SK-N-SH treated with all-trans-retinoic acid at 6 μM for 48 hours (cell line): ENCODE measurements at regions not wholly inside any gene's neighbourhood (a gene's known extent, or its start where the extent isn't known, plus 50 kb on each side); places are given as distances from the start of the nearest gene placed in this dataset.

Experiments used
- ATAC-seq: fragments of 200-7000 bp; cut with Tn5 transposase; 3 replicates; pipeline ENCODE4 v1.9.1; 2020; ENCODE audit warnings: mild to moderate bottlenecking, moderate library complexity
- ARNTL ChIP-seq: fragments of 450-650 bp; formaldehyde crosslinking; IDR thresholded peaks from 2 replicates; pipeline ENCODE4 v1.5.0; 2020; ENCODE audit warnings: low read depth, mild to moderate bottlenecking, moderate library complexity, borderline replicate concordance
- BACH2 ChIP-seq: fragments of 250-450 bp; sonication (Bioruptor Pico); IDR thresholded peaks from 2 replicates; pipeline ENCODE4 v1.9.0; 2021; ENCODE audit warnings: mild to moderate bottlenecking, borderline replicate concordance
- CSDC2 ChIP-seq: fragments of 250-450 bp; sonication (Bioruptor Pico); IDR thresholded peaks from 2 replicates; pipeline ENCODE4 v1.5.0; 2020; ENCODE audit warnings: mild to moderate bottlenecking, moderate library complexity
- GLIS3 ChIP-seq: fragments of 250-450 bp; sonication (Bioruptor Pico); IDR thresholded peaks from 2 replicates; pipeline ENCODE4 v1.5.0; 2020; ENCODE audit warnings: mild to moderate bottlenecking, moderate library complexity
- OSR1 ChIP-seq: fragments of 250-450 bp; sonication (Bioruptor Pico); IDR thresholded peaks from 2 replicates; pipeline ENCODE4 v1.8.0; 2022; ENCODE audit warnings: moderate library complexity, mild to moderate bottlenecking, inconsistent platforms
- PPARA ChIP-seq: fragments of 250-450 bp; sonication (Bioruptor Pico); IDR thresholded peaks from 2 replicates; pipeline ENCODE4 v1.5.0; 2020; ENCODE audit warnings: mild to moderate bottlenecking, borderline replicate concordance
- RARB ChIP-seq: fragments of 250-450 bp; sonication (Bioruptor Pico); IDR thresholded peaks from 2 replicates; pipeline ENCODE4 v1.8.0; 2021; ENCODE audit warnings: mild to moderate bottlenecking, moderate library complexity
- SNAI2 ChIP-seq: fragments of 250-450 bp; sonication (Bioruptor Pico); IDR thresholded peaks from 2 replicates; pipeline ENCODE4 v1.5.0; 2020; ENCODE audit warnings: mild to moderate bottlenecking, moderate library complexity
- TCF4 ChIP-seq: fragments of 250-450 bp; sonication (Bioruptor Pico); IDR thresholded peaks from 2 replicates; pipeline ENCODE4 v1.8.0; 2021; ENCODE audit warnings: mild to moderate bottlenecking, moderate library complexity, borderline replicate concordance
- TOX ChIP-seq: fragments of 250-450 bp; sonication (Bioruptor Pico); IDR thresholded peaks from 2 replicates; pipeline ENCODE4 v1.8.0; 2021; ENCODE audit warnings: mild to moderate bottlenecking, moderate library complexity, borderline replicate concordance
- ZFP3 ChIP-seq: fragments of 250-450 bp; sonication (Bioruptor Pico); IDR thresholded peaks from 2 replicates; pipeline ENCODE4 v1.5.0; 2020; ENCODE audit warnings: mild to moderate bottlenecking, moderate library complexity
- ZFP30 ChIP-seq: fragments of 450-650 bp; formaldehyde crosslinking; IDR thresholded peaks from 2 replicates; pipeline ENCODE4 v1.5.0; 2022; ENCODE audit warnings: mild to moderate bottlenecking, moderate library complexity
- ZNF70 ChIP-seq: fragments of 450-650 bp; formaldehyde crosslinking; IDR thresholded peaks from 2 replicates; pipeline ENCODE4 v1.5.0; 2020; ENCODE audit warnings: mild to moderate bottlenecking, moderate library complexity
- ZNF8 ChIP-seq: fragments of 450-650 bp; formaldehyde crosslinking; IDR thresholded peaks from 2 replicates; pipeline ENCODE4 v1.5.0; 2020; ENCODE audit warnings: mild to moderate bottlenecking, moderate library complexity
- TF ChIP-seq, protein P1 (sequence below): fragments of 250-450 bp; sonication (Bioruptor Pico); IDR thresholded peaks from 2 replicates; pipeline ENCODE4 v1.5.1; 2020; ENCODE audit warnings: low read depth, mild to moderate bottlenecking, moderate library complexity
- TF ChIP-seq, protein P2 (sequence below): fragments of 250-450 bp; sonication (Bioruptor Pico); IDR thresholded peaks from 2 replicates; pipeline ENCODE4 v1.5.0; 2020; ENCODE audit warnings: mild to moderate bottlenecking, moderate library complexity
- TF ChIP-seq, protein P3 (sequence below): fragments of 250-450 bp; sonication (Bioruptor Pico); IDR thresholded peaks from 2 replicates; pipeline ENCODE4 v1.8.0; 2021; ENCODE audit warnings: low read depth, mild to moderate bottlenecking, moderate library complexity, borderline replicate concordance
- TF ChIP-seq, protein P4 (sequence below): fragments of 250-450 bp; sonication (Bioruptor Pico); IDR thresholded peaks from 2 replicates; pipeline ENCODE4 v1.8.0; 2020; ENCODE audit warnings: mild to moderate bottlenecking, moderate library complexity, borderline replicate concordance
- TF ChIP-seq, protein P5 (sequence below): fragments of 250-450 bp; sonication (Bioruptor Pico); IDR thresholded peaks from 2 replicates; pipeline ENCODE4 v1.5.1; 2021; ENCODE audit warnings: mild to moderate bottlenecking, moderate library complexity

DNA sequence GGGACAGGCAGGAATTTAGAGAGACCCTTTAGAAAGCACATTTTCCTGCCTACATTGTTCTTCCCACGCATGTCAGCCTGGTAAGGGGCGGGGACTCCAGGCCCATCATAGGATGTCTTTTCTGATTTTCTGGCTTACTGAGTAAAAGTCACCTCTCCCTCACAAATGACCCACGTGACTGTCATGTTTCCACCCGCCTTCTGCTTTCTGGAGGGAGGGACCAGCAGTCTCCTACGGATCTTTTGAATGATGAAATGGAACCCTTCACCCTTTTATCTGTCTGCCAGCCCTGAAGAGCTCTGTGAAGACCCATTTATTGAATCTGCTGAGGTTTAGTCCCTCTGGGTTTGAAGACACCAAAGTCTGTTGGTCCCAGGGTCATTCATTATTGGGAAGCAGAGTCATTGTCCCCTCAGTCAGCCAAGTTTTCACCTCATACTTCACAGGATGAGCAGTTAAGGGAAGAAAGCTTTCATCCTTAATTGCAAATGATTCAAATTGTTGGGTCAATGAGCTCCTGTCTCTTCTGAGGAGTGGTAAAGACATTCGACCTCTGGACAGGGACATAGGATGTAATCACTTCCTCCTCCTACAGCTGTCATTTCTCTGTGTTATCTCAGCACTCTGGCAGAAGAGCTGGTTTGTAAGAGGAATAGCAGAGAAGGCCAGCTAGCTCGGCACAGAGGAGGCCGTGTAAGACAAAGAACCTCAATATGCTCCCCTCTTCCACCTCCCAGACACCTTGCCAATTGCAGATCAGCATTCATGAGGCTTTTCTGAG lies 446.1 kb downstream of the HS3ST3B1 start:
- no peak for ATAC-seq
- no peak for TF ChIP-seq TOX (CRISPR knock-in tag)
- no peak for TF ChIP-seq RARB (CRISPR knock-in tag)
- TF ChIP-seq PPARA (CRISPR knock-in tag) = no peak
- no peak for TF ChIP-seq GLIS3 (CRISPR knock-in tag)
- no peak for TF ChIP-seq ZFP30
- no peak for TF ChIP-seq ZNF8 (CRISPR knock-in tag)
- TF ChIP-seq, protein P1, sequence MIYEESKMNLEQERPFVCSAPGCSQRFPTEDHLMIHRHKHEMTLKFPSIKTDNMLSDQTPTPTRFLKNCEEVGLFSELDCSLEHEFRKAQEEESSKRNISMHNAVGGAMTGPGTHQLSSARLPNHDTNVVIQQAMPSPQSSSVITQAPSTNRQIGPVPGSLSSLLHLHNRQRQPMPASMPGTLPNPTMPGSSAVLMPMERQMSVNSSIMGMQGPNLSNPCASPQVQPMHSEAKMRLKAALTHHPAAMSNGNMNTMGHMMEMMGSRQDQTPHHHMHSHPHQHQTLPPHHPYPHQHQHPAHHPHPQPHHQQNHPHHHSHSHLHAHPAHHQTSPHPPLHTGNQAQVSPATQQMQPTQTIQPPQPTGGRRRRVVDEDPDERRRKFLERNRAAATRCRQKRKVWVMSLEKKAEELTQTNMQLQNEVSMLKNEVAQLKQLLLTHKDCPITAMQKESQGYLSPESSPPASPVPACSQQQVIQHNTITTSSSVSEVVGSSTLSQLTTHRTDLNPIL (CRISPR knock-in tag) = no peak
- TF ChIP-seq, protein P2, sequence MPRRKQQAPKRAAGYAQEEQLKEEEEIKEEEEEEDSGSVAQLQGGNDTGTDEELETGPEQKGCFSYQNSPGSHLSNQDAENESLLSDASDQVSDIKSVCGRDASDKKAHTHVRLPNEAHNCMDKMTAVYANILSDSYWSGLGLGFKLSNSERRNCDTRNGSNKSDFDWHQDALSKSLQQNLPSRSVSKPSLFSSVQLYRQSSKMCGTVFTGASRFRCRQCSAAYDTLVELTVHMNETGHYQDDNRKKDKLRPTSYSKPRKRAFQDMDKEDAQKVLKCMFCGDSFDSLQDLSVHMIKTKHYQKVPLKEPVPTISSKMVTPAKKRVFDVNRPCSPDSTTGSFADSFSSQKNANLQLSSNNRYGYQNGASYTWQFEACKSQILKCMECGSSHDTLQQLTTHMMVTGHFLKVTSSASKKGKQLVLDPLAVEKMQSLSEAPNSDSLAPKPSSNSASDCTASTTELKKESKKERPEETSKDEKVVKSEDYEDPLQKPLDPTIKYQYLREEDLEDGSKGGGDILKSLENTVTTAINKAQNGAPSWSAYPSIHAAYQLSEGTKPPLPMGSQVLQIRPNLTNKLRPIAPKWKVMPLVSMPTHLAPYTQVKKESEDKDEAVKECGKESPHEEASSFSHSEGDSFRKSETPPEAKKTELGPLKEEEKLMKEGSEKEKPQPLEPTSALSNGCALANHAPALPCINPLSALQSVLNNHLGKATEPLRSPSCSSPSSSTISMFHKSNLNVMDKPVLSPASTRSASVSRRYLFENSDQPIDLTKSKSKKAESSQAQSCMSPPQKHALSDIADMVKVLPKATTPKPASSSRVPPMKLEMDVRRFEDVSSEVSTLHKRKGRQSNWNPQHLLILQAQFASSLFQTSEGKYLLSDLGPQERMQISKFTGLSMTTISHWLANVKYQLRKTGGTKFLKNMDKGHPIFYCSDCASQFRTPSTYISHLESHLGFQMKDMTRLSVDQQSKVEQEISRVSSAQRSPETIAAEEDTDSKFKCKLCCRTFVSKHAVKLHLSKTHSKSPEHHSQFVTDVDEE (CRISPR knock-in tag) = no peak
- TF ChIP-seq ARNTL = no peak

DNA sequence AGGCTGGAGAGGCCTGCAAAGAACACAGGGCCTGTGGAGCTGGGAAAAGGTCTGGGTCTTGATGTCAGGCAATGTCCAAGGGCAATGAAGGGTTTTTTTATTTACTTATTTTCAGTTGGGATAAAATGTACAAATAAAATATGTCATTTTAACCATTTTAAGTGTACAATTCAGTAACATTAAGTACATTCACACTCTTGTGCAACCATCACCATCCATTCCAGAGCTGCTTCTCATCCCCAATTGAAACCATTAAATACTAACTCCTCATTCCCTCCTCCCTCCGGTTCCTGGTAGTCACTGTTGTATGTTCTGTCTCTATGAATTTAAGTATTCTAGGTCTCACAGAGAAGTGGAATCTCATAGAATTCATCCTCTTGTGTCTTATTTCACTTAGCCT lies 444.7 kb downstream of the HS3ST3B1 start:
- no peak for ATAC-seq
- TF ChIP-seq RARB (CRISPR knock-in tag) (no peak), ZNF8 (CRISPR knock-in tag) (no peak), ZFP3 (CRISPR knock-in tag) (no peak)
- TF ChIP-seq, protein P1 (CRISPR knock-in tag) = no peak
- TF ChIP-seq, protein P3, sequence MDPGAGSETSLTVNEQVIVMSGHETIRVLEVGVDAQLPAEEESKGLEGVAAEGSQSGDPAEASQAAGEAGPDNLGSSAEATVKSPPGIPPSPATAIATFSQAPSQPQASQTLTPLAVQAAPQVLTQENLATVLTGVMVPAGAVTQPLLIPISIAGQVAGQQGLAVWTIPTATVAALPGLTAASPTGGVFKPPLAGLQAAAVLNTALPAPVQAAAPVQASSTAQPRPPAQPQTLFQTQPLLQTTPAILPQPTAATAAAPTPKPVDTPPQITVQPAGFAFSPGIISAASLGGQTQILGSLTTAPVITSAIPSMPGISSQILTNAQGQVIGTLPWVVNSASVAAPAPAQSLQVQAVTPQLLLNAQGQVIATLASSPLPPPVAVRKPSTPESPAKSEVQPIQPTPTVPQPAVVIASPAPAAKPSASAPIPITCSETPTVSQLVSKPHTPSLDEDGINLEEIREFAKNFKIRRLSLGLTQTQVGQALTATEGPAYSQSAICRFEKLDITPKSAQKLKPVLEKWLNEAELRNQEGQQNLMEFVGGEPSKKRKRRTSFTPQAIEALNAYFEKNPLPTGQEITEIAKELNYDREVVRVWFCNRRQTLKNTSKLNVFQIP (CRISPR knock-in tag) = no peak
- TF ChIP-seq, protein P4, sequence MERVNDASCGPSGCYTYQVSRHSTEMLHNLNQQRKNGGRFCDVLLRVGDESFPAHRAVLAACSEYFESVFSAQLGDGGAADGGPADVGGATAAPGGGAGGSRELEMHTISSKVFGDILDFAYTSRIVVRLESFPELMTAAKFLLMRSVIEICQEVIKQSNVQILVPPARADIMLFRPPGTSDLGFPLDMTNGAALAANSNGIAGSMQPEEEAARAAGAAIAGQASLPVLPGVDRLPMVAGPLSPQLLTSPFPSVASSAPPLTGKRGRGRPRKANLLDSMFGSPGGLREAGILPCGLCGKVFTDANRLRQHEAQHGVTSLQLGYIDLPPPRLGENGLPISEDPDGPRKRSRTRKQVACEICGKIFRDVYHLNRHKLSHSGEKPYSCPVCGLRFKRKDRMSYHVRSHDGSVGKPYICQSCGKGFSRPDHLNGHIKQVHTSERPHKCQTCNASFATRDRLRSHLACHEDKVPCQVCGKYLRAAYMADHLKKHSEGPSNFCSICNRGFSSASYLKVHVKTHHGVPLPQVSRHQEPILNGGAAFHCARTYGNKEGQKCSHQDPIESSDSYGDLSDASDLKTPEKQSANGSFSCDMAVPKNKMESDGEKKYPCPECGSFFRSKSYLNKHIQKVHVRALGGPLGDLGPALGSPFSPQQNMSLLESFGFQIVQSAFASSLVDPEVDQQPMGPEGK = no peak

DNA sequence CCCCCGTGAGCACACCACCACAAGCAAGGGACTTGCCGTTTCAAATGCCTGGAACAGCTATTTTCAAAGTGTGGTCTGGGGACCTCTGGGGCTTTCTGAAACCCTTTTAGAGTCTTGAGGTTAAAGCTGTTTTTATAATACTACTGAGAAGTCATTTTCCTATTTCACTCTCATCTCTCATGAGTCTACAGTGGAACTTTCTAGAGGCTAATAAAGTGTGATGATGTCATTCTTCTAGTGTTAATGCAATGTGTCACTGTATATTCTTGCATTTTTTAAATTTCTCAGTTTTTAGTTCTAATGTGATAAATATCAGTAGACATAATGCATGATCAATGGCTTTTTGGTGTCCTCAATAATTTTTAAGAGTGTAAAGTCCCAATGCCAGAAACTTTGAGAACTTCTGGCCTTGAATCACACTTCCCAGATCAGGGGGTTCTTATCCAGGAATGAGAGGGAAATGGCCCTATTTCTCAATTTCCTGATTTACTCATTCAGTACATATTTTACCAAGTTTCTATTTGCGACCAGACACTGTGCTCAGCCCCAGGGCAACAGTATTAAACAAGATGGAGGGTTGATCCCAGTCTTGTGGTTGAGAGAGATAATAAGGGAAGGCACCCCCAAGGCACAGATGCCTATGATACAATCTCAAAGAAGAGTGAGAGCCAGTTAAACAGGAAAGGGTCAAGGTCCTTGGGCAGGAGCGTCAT lies 444.0 kb downstream of the HS3ST3B1 start:
- ATAC-seq = no peak
- TF ChIP-seq ZNF8 (CRISPR knock-in tag) (no peak), ARNTL (no peak)

DNA sequence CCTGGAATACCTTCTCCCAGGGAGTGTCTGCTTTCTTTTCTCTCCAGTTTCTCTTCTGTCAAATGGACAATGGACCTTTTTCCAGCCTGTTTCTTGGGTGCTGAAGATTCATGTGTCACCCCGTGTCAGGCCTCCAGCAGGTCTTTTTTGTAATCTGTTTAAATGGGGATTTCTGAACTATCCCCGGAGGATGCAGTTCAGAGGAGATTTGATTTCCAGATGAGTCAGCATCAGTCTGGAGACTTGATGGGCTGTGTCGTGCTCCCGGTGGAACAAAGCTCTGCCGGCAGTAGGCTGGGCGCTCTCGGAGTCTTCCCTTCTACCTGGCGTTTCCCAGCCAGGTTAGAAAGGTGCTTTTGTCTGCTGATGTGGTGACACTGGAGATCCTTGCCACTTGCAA lies 440.6 kb downstream of the HS3ST3B1 start:
- TF ChIP-seq, protein P1 (CRISPR knock-in tag) = no peak
- TF ChIP-seq CSDC2 (CRISPR knock-in tag) (no peak), TCF4 (CRISPR knock-in tag) (no peak), SNAI2 (CRISPR knock-in tag) (no peak), RARB (CRISPR knock-in tag) (no peak), GLIS3 (CRISPR knock-in tag) (no peak), BACH2 (CRISPR knock-in tag) (no peak), ZNF70 (CRISPR knock-in tag) (no peak), ZFP30 (no peak), ARNTL (no peak), OSR1 (CRISPR knock-in tag) (no peak), ZFP3 (CRISPR knock-in tag) (no peak)
- TF ChIP-seq, protein P4 = no peak
- TF ChIP-seq, protein P5, sequence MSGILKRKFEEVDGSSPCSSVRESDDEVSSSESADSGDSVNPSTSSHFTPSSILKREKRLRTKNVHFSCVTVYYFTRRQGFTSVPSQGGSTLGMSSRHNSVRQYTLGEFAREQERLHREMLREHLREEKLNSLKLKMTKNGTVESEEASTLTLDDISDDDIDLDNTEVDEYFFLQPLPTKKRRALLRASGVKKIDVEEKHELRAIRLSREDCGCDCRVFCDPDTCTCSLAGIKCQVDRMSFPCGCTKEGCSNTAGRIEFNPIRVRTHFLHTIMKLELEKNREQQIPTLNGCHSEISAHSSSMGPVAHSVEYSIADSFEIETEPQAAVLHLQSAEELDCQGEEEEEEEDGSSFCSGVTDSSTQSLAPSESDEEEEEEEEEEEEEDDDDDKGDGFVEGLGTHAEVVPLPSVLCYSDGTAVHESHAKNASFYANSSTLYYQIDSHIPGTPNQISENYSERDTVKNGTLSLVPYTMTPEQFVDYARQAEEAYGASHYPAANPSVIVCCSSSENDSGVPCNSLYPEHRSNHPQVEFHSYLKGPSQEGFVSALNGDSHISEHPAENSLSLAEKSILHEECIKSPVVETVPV = no peak
- TF ChIP-seq, all 23 proteins: peak for 0
- no peak for ATAC-seq
